IMR-90 (cell line): ENCODE measurements at regions not wholly inside any gene's neighbourhood (a gene's known extent, or its start where the extent isn't known, plus 50 kb on each side); places are given as distances from the start of the nearest gene placed in this dataset.
A peak's percentile ranks its signal among the peaks of the same experiment; 100 is the strongest.

Experiments used
- ATAC-seq: fragments of 200-7000 bp; cut with Tn5 transposase; 2 replicates; pipeline ENCODE4 v1.9.1; 2020; ENCODE audit warnings: low read depth, mild to moderate bottlenecking, moderate library complexity
- BruUV-seq: library from RNA; stranded (reverse); fragments of 400-500 nt; replicated peaks from 2 replicates; lab custom pipeline; 2021; lab: Mats Ljungman, UMichigan
- CTCF ChIA-PET: fragments of 300-600 bp; formaldehyde crosslinking; extraction: SDS; loops from one replicate; lab custom pipeline; 2021; ENCODE audit warnings: antibody characterized with exemption; lab: Yijun Ruan, JAX
- POLR2A ChIA-PET: fragments of 300-600 bp; sonication (Branson Sonifier 250); formaldehyde crosslinking; loops from one replicate; lab custom pipeline; 2022; ENCODE audit warnings: antibody characterized with exemption; ENCODE audit not compliant: unreplicated experiment; lab: Charles Lee
- DNase-seq: peaks from one replicate; pipeline ENCODE4 v3.0.0; 2013
- H2AFZ ChIP-seq: replicated peaks from 2 replicates; pipeline ENCODE3; 2013; ENCODE audit warnings: low read length, mild to moderate bottlenecking; ENCODE audit not compliant: poor library complexity
- H2AK5ac ChIP-seq: 2 replicates; pipeline ENCODE4 v1.6.1; 2013; ENCODE audit warnings: low read depth, low read length, inconsistent platforms
- H2AK9ac ChIP-seq: replicated peaks from 2 replicates; pipeline ENCODE3; 2013; ENCODE audit warnings: mild to moderate bottlenecking, low read depth, low read length, moderate library complexity; ENCODE audit not compliant: poor library complexity
- H2BK120ac ChIP-seq: 2 replicates; pipeline ENCODE4 v1.6.1; 2013; ENCODE audit warnings: low read depth, low read length, inconsistent platforms
- H2BK15ac ChIP-seq: 3 replicates; pipeline ENCODE4 v1.6.1; 2013; ENCODE audit warnings: low read depth, low read length, inconsistent platforms
- H2BK20ac ChIP-seq: 2 replicates; pipeline ENCODE4 v1.6.1; 2013; ENCODE audit warnings: low read depth, mild to moderate bottlenecking, inconsistent platforms, low read length, moderate library complexity
- H2BK5ac ChIP-seq: 2 replicates; pipeline ENCODE4 v1.6.1; 2013; ENCODE audit warnings: mild to moderate bottlenecking, low read depth, low read length, inconsistent platforms; ENCODE audit not compliant: poor library complexity, severe bottlenecking
- H3K14ac ChIP-seq: replicated peaks from 2 replicates; pipeline ENCODE4 v1.6.1; 2013; ENCODE audit warnings: low read depth, low read length, inconsistent platforms
- H3K18ac ChIP-seq: 2 replicates; pipeline ENCODE4 v1.6.1; 2013; ENCODE audit warnings: low read depth, low read length, control low read depth
- H3K23ac ChIP-seq: 2 replicates; pipeline ENCODE4 v1.6.1; 2013; ENCODE audit warnings: low read depth, low read length, inconsistent platforms
- H3K27ac ChIP-seq: 2 replicates; pipeline ENCODE4 v1.5.1; 2013; ENCODE audit warnings: mild to moderate bottlenecking, control low read depth, low read length; ENCODE audit not compliant: insufficient read depth
- H3K27me3 ChIP-seq: 2 replicates; pipeline ENCODE4 v1.6.1; 2013; ENCODE audit warnings: low read length; ENCODE audit not compliant: control insufficient read depth, insufficient read depth
- H3K36me3 ChIP-seq: 2 replicates; pipeline ENCODE4 v1.6.1; 2013; ENCODE audit warnings: low read length, mixed read lengths; ENCODE audit not compliant: control insufficient read depth, insufficient read depth
- H3K4ac ChIP-seq: 2 replicates; pipeline ENCODE4 v1.6.1; 2013; ENCODE audit warnings: low read depth, low read length, inconsistent platforms
- H3K4me1 ChIP-seq: 2 replicates; pipeline ENCODE4 v1.6.1; 2013; ENCODE audit warnings: low read length, mixed read lengths; ENCODE audit not compliant: control insufficient read depth, insufficient read depth
- H3K4me2 ChIP-seq: 2 replicates; pipeline ENCODE4 v1.6.1; 2013; ENCODE audit warnings: low read depth, mild to moderate bottlenecking, control low read depth, low read length, moderate library complexity
- H3K4me3 ChIP-seq: 2 replicates; pipeline ENCODE4 v1.5.1; 2013; ENCODE audit warnings: low read depth, mild to moderate bottlenecking, control low read depth, low read length, moderate library complexity; ENCODE audit not compliant: insufficient read depth
- H3K56ac ChIP-seq: 2 replicates; pipeline ENCODE4 v1.6.1; 2013; ENCODE audit warnings: low read length, inconsistent platforms; ENCODE audit not compliant: insufficient read depth; ENCODE audit errors: extremely low read depth
- H3K79me1 ChIP-seq, 2 experiments: 2 replicates each; pipeline ENCODE4 v1.6.1; 2013; ENCODE audit warnings: low read length in 2 of 2, inconsistent platforms in 1 of 2, low read depth in 1 of 2
- H3K9ac ChIP-seq: 2 replicates; pipeline ENCODE4 v1.6.1; 2013; ENCODE audit warnings: low read depth, low read length, control low read depth
- H3K9me1 ChIP-seq: 2 replicates; pipeline ENCODE4 v1.6.1; 2013; ENCODE audit warnings: low read length, inconsistent platforms; ENCODE audit not compliant: insufficient read depth
- H3K9me3 ChIP-seq: 2 replicates; pipeline ENCODE4 v1.6.1; 2013; ENCODE audit warnings: low read length; ENCODE audit not compliant: control insufficient read depth, insufficient read depth
- H4K20me1 ChIP-seq: 2 replicates; pipeline ENCODE4 v1.6.1; 2013; ENCODE audit warnings: low read length, inconsistent platforms; ENCODE audit not compliant: insufficient read depth
- H4K5ac ChIP-seq: 2 replicates; pipeline ENCODE4 v1.6.1; 2013; ENCODE audit warnings: mild to moderate bottlenecking, low read depth, low read length, control low read depth
- H4K8ac ChIP-seq, 2 experiments: 2 replicates each; pipeline ENCODE4 v1.6.1; 2013; ENCODE audit warnings: low read depth in 2 of 2, low read length in 2 of 2, control low read depth in 1 of 2, inconsistent platforms in 1 of 2
- H4K91ac ChIP-seq: 2 replicates; pipeline ENCODE4 v1.6.1; 2013; ENCODE audit warnings: low read depth, low read length, inconsistent platforms; ENCODE audit not compliant: insufficient read depth
- CEBPB ChIP-seq: IDR thresholded peaks from 2 replicates; pipeline ENCODE4 v1.6.1; 2012; ENCODE audit warnings: low read depth, low read length, improper control_type of control experiment
- ELK1 ChIP-seq: fragments of 150-350 bp; IDR thresholded peaks from 2 replicates; pipeline ENCODE4 v1.6.1; 2016; ENCODE audit warnings: low read depth, mild to moderate bottlenecking, low read length, moderate library complexity, borderline replicate concordance
- POLR2A ChIP-seq: IDR thresholded peaks from 2 replicates; pipeline ENCODE4 v1.6.1; 2012; ENCODE audit warnings: mild to moderate bottlenecking, low read depth, low read length
- USF2 ChIP-seq: fragments of 150-350 bp; IDR thresholded peaks from 2 replicates; pipeline ENCODE4 v1.6.1; 2017; ENCODE audit warnings: mild to moderate bottlenecking, antibody characterized with exemption, low read length, low read depth
- WGBS, 2 experiments: methylation state at CpG; one replicate each; pipeline versions ENCODE4 v1.1.5 to v1.1.7; 2013; ENCODE audit warnings: missing lambda C conversion rate in 2 of 2; ENCODE audit not compliant: insufficient read length in 1 of 2; ENCODE audit errors: extremely low coverage in 2 of 2; 5-methylcytosine and 5-hydroxymethylcytosine counted together
- dilution Hi-C: fragments of 300-500 bp; cut with HindIII; formaldehyde crosslinking; loops from one replicate; pipeline ENCODE4 v1.14.3; 2018; ENCODE audit warnings: low sequenced_read_pairs; ENCODE audit not compliant: unreplicated experiment
- in situ Hi-C: fragments of 300-500 bp; cut with MboI; formaldehyde crosslinking; loops from 3 replicates; pipeline ENCODE4 v1.14.3; 2019; ENCODE audit warnings: low sequenced_read_pairs, inconsistent platforms, mixed read lengths
- intact Hi-C: fragments of 100-400 bp; cut with micrococcal nuclease; formaldehyde crosslinking; loops from 2 replicates; pipeline ENCODE4 v1.10.0; 2022

- no peak overlapping the region for H4K5ac ChIP-seq
- no peak overlapping the region for H2AFZ ChIP-seq
- H3K18ac ChIP-seq: no peak overlapping the region
- H2AK5ac ChIP-seq: no peak overlapping the region
- H2BK20ac ChIP-seq: no peak overlapping the region
- H4K91ac ChIP-seq: no peak overlapping the region
- H3K36me3 ChIP-seq: no peaks in the 10 kb centered on the region
- H3K4ac ChIP-seq: no peak overlapping the region
- WGBS, 2 experiments: no CpG with 5 or more reads among the region's 2 CpGs
- no peak overlapping the region for H3K56ac ChIP-seq
- no peak overlapping the region for H3K4me2 ChIP-seq
- dilution Hi-C loops: no loop called here
- H4K20me1 ChIP-seq: no peaks in the 10 kb centered on the region
- ATAC-seq: no peak
- in situ Hi-C loops: no loop called here
- no peak overlapping the region for H3K27ac ChIP-seq
- H3K27me3 ChIP-seq: no peaks in the 10 kb centered on the region
- H2BK5ac ChIP-seq: no peak overlapping the region
- H2AK9ac ChIP-seq: no peak overlapping the region
- no peak overlapping the region for H3K14ac ChIP-seq
- no peak overlapping the region for H2BK15ac ChIP-seq
- H2BK120ac ChIP-seq: no peak overlapping the region
- H3K79me1 ChIP-seq: no peaks in the 10 kb centered on the region
- H3K9me3 ChIP-seq: peaks cover 3% of the 10 kb centered on the region; the same call in 1 of the 2 replicates
- CTCF ChIA-PET: no interaction called here
- no peaks in the 10 kb centered on the region for H3K9me1 ChIP-seq
- H3K9ac ChIP-seq: no peak overlapping the region
- no peak for DNase-seq
- intact Hi-C loops: no loop called here
- H3K4me3 ChIP-seq: no peak overlapping the region
- no peaks in the 10 kb centered on the region for H3K4me1 ChIP-seq
- BruUV-seq: no TSS peak
- H3K23ac ChIP-seq: no peak overlapping the region
- TF ChIP-seq USF2 (no peak), POLR2A (no peak), ELK1 (no peak), CEBPB (peak; percentile 56)
- H4K8ac ChIP-seq: no peak overlapping the region
- POLR2A ChIA-PET: no interaction called here
Measured at GRCh38 chr5:64026493-64026892, 64.2 kb upstream of the HTR1A start.
